Panc1 (cell line): ENCODE measurements at regions not wholly inside any gene's neighbourhood (a gene's known extent, or its start where the extent isn't known, plus 50 kb on each side); places are given as distances from the start of the nearest gene placed in this dataset.

Experiments used
- ATAC-seq: fragments of 200-7000 bp; cut with Tn5 transposase; 2 replicates; pipeline ENCODE4 v1.9.1; 2020; ENCODE audit warnings: mild to moderate bottlenecking, moderate library complexity
- BruUV-seq: library from RNA; stranded (reverse); fragments of 400-500 nt; replicated peaks from 2 replicates; lab custom pipeline; 2021; lab: Mats Ljungman, UMichigan
- CTCF ChIA-PET: fragments of 300-600 bp; sonication (Branson Sonifier 250); formaldehyde crosslinking; loops from one replicate; lab custom pipeline; 2022; ENCODE audit warnings: antibody characterized with exemption; lab: Charles Lee
- POLR2A ChIA-PET: fragments of 300-600 bp; sonication (Branson Sonifier 250); formaldehyde crosslinking; loops from one replicate; lab custom pipeline; 2022; ENCODE audit warnings: antibody characterized with exemption; lab: Charles Lee
- DNase-seq: peaks from one replicate; pipeline ENCODE4 v3.0.0-alpha.2; 2010; ENCODE audit warnings: low read depth, low spot score
- H3K27ac ChIP-seq: 2 replicates; pipeline ENCODE4 v1.5.1; 2011; ENCODE audit warnings: mild to moderate bottlenecking, low read length, inconsistent platforms
- H3K27me3 ChIP-seq: fragments of 200-500 bp; sonication (Bioruptor generic); 2 replicates; pipeline ENCODE4 v1.6.0; 2014; ENCODE audit warnings: low read length, inconsistent platforms; ENCODE audit not compliant: control insufficient read depth, insufficient read depth
- H3K36me3 ChIP-seq: fragments of 200-500 bp; sonication (Bioruptor generic); 2 replicates; pipeline ENCODE4 v1.5.1; 2014; ENCODE audit warnings: inconsistent platforms, mild to moderate bottlenecking, low read length, moderate library complexity; ENCODE audit not compliant: control insufficient read depth, insufficient read depth
- H3K4me1 ChIP-seq: 2 replicates; pipeline ENCODE4 v1.5.1; 2011; ENCODE audit warnings: inconsistent platforms, mild to moderate bottlenecking, low read length, moderate library complexity; ENCODE audit not compliant: control insufficient read depth, insufficient read depth
- H3K4me3 ChIP-seq, 2 experiments: 2 replicates each; pipeline ENCODE4 v1.5.1; 2011 to 2012; ENCODE audit warnings: low read depth in 2 of 2, low read length in 2 of 2, mild to moderate bottlenecking in 2 of 2, inconsistent platforms in 1 of 2, moderate library complexity in 1 of 2
- H3K9me3 ChIP-seq: fragments of 200-500 bp; sonication (Bioruptor generic); 2 replicates; pipeline ENCODE4 v1.5.1; 2014; ENCODE audit warnings: low read depth, mild to moderate bottlenecking, inconsistent platforms, low read length, moderate library complexity; ENCODE audit not compliant: control insufficient read depth, insufficient read depth
- POLR2AphosphoS5 ChIP-seq: IDR thresholded peaks from 2 replicates; pipeline ENCODE4 v1.6.1; 2012; ENCODE audit warnings: mild to moderate bottlenecking, low read depth, low read length, moderate library complexity
- SIN3A ChIP-seq: IDR thresholded peaks from 2 replicates; pipeline ENCODE4 v1.6.1; 2012; ENCODE audit warnings: low read depth, mild to moderate bottlenecking, low read length, moderate library complexity, borderline replicate concordance; ENCODE audit not compliant: insufficient read depth
- TCF7L2 ChIP-seq: IDR thresholded peaks from 2 replicates; pipeline ENCODE4 v1.6.1; 2011; ENCODE audit warnings: mild to moderate bottlenecking, low read depth, low read length, inconsistent platforms
- in situ Hi-C: cut with HindIII; loops from 2 replicates; pipeline ENCODE4 v1.10.0; 2016; ENCODE audit warnings: low sequenced_read_pairs, low pct_unique_long_range_greater_than_20kb
- intact Hi-C: fragments of 100-400 bp; cut with micrococcal nuclease; formaldehyde crosslinking; loops from one replicate; pipeline ENCODE4 v1.10.0; 2022; ENCODE audit not compliant: unreplicated experiment
- TF ChIP-seq, protein P1 (sequence below), 2 experiments: IDR thresholded peaks; 2 replicates each; pipeline ENCODE4 v1.6.1; 2011 to 2012; ENCODE audit warnings: low read depth in 2 of 2, control low read depth in 1 of 2, low read length in 1 of 2, mild to moderate bottlenecking in 1 of 2, moderate library complexity in 1 of 2; ENCODE audit not compliant: insufficient read depth in 1 of 2
- TF ChIP-seq, protein P2 (sequence below): fragments of 450-650 bp; IDR thresholded peaks from 2 replicates; pipeline ENCODE4 v1.5.1; 2017; ENCODE audit warnings: mild to moderate bottlenecking

DNA sequence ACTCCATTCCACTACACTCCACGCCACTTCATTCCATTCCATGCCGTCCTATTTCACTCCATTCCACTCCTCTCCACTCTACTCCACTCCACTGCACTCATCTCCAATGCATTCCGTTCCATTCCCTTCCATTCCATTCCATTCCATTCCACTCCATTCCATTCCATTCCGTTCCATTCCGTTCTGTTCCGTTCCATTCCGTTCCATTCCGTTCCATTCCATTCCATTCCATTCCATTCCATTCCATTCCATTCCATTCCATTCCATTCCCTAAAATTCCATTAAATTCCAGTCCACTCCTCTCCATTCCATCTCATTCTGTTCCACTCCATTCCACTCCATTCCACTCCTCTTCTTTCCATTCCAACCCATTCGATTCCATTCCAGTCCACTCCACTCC, 1139.1 kb downstream of the TSPY10 start:
- DNase-seq (no peak), ATAC-seq (no peak)
- TF ChIP-seq, protein P1, sequence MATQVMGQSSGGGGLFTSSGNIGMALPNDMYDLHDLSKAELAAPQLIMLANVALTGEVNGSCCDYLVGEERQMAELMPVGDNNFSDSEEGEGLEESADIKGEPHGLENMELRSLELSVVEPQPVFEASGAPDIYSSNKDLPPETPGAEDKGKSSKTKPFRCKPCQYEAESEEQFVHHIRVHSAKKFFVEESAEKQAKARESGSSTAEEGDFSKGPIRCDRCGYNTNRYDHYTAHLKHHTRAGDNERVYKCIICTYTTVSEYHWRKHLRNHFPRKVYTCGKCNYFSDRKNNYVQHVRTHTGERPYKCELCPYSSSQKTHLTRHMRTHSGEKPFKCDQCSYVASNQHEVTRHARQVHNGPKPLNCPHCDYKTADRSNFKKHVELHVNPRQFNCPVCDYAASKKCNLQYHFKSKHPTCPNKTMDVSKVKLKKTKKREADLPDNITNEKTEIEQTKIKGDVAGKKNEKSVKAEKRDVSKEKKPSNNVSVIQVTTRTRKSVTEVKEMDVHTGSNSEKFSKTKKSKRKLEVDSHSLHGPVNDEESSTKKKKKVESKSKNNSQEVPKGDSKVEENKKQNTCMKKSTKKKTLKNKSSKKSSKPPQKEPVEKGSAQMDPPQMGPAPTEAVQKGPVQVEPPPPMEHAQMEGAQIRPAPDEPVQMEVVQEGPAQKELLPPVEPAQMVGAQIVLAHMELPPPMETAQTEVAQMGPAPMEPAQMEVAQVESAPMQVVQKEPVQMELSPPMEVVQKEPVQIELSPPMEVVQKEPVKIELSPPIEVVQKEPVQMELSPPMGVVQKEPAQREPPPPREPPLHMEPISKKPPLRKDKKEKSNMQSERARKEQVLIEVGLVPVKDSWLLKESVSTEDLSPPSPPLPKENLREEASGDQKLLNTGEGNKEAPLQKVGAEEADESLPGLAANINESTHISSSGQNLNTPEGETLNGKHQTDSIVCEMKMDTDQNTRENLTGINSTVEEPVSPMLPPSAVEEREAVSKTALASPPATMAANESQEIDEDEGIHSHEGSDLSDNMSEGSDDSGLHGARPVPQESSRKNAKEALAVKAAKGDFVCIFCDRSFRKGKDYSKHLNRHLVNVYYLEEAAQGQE (IDR thresholded peaks at IDR 0.05; ENCODE audit: insufficient read depth in 1 of 2, low read depth in 2 of 2, low read length in 1 of 2), result no peak
- TF ChIP-seq TCF7L2, result no peak
- no peak for TF ChIP-seq POLR2AphosphoS5
- TF ChIP-seq, protein P2, sequence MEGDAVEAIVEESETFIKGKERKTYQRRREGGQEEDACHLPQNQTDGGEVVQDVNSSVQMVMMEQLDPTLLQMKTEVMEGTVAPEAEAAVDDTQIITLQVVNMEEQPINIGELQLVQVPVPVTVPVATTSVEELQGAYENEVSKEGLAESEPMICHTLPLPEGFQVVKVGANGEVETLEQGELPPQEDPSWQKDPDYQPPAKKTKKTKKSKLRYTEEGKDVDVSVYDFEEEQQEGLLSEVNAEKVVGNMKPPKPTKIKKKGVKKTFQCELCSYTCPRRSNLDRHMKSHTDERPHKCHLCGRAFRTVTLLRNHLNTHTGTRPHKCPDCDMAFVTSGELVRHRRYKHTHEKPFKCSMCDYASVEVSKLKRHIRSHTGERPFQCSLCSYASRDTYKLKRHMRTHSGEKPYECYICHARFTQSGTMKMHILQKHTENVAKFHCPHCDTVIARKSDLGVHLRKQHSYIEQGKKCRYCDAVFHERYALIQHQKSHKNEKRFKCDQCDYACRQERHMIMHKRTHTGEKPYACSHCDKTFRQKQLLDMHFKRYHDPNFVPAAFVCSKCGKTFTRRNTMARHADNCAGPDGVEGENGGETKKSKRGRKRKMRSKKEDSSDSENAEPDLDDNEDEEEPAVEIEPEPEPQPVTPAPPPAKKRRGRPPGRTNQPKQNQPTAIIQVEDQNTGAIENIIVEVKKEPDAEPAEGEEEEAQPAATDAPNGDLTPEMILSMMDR, result no peak
- TF ChIP-seq SIN3A, result no peak
- Histone ChIP-seq H3K36me3 (no peaks in the 10 kb centered on the region), H3K27me3 (no peaks in the 10 kb centered on the region), H3K9me3 (no peaks in the 10 kb centered on the region), H3K4me3 (no peak overlapping the region), H3K27ac (no peak overlapping the region), H3K4me1 (no peaks in the 10 kb centered on the region)
- POLR2A ChIA-PET, result no interaction called here
- CTCF ChIA-PET, result no interaction called here
- intact Hi-C loops (no loop called here), in situ Hi-C loops (no loop called here)
- no TSS peak for BruUV-seq

DNA sequence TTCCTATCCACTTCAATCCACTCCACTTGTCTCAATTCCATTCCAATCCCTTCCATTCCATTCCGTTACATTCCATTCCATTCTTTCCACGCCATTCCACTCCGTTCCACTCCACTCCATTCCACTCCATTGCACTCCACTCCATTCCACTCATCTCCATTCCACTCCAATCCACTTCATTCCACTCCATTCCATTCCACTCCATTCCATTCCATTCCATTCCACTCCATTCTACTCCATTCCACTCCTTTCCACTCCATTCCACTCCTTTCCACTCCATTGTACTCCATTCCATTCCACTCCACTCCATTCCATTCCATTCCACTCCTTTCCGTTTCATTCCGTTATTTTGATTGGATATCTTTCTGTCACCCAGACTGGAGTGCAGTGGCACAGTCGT, 1158.7 kb downstream of the TSPY10 start:
- DNase-seq, result no peak
- H3K36me3 ChIP-seq, result no peaks in the 10 kb centered on the region
- H3K27me3 ChIP-seq, result no peaks in the 10 kb centered on the region
- H3K27ac ChIP-seq, result no peak overlapping the region
- H3K4me3 ChIP-seq, result no peak overlapping the region
- BruUV-seq, result no TSS peak
- TF ChIP-seq SIN3A (no peak), POLR2AphosphoS5 (no peak), TCF7L2 (no peak)
- TF ChIP-seq, protein P1 (IDR thresholded peaks at IDR 0.05; ENCODE audit: insufficient read depth in 1 of 2, low read depth in 2 of 2, low read length in 1 of 2), result no peak
- TF ChIP-seq, protein P2, result no peak
- intact Hi-C loops, result no loop called here
- ATAC-seq, result no peak
- H3K4me1 ChIP-seq, result no peaks in the 10 kb centered on the region
- no peaks in the 10 kb centered on the region for H3K9me3 ChIP-seq
- ChIA-PET CTCF (no interaction called here), POLR2A (no interaction called here)
- in situ Hi-C loops, result no loop called here
